ENCODE measurements at regions not wholly inside any gene's neighbourhood (a gene's known extent, or its start where the extent isn't known, plus 50 kb on each side); places are given as distances from the start of the nearest gene placed in this dataset.
"Not testable (repeated sequence)": the region's sequence is repeated elsewhere in the genome, so short reads cannot be mapped to it uniquely, and the experiment has no call there.

DNA sequence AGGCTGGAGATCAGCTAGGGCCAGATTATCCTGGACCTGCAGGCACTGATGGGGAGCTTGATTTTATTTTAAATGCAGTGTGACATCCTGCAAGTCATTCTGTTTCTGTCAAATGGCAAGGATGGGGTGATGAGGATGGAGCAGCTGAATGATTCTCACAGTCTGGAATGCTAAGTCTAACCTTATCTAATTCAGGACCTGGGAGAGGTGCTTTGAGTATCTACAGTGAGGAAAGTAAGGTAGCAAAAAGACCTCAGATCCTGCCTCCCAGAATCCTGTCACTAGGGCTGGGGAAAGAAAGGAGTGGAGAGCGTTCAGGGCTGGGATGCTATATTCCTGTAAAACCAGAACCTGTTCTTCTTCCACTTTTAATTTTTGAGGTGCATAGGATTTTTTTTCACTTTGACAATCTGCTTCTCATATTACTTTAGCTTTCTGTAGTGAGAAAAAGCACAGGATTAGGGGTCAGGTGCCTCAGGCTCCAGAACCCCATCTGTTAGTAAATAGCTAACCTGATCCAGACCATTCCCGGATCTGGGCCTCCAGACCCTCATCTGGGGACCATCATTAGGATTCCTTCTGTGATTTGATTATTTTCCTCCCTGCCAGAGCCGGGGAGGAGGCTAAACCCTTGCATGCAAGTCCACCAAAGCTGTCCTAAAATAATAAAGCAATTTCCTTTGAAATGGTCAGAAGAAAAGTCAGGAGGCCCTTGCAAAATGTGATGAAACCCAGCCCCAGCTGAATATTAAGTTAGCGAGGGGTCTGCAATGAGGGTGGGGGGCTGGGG is 54.7 kb downstream of the ASCL1 start:
- peak overlapping the region; percentile 45; the same call in 1 of the 2 replicates for H3K4me3 ChIP-seq (ENCODE audit: low read length)
- H3K9ac ChIP-seq (ENCODE audit: low read depth, low read length), result peak overlapping the region; percentile 54; the same call in 1 of the 2 replicates

DNA sequence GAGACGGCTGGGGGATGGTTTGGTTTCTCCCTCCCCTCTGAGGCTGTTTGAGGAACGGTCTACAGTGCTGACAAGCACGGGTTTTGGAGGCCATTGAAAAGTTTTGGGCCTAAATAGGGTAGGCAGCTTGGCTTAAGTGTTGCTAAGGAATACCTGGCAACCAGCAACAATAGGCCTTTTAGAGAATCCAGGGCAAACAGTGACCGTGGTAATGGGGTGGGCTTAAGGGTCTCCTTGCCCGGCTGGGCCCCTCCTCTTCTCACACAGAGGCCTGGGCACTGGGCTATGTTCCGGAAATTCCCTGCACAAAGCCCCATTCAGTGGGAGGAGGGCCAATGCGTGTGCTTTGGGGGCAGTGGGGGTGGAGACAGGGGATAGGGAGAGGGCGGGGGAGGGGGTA is 55.4 kb downstream of the ASCL1 start:
- H3K27me3 ChIP-seq (ENCODE audit: insufficient read depth, low read length), result no peaks in the 10 kb centered on the region
- peak overlapping the region; percentile 45; the same call in 1 of the 2 replicates for H3K4me3 ChIP-seq (ENCODE audit: low read length)
- no peaks in the 10 kb centered on the region for H3K36me3 ChIP-seq (ENCODE audit: insufficient read depth, low read depth, low read length)
- H3K27ac ChIP-seq (ENCODE audit: low read length), result no peak overlapping the region
- H3K4me1 ChIP-seq (ENCODE audit: insufficient read depth, low read length), result peaks cover 13% of the 10 kb centered on the region; the same call in 1 of the 2 replicates
- H3K9me3 ChIP-seq (ENCODE audit: insufficient read depth, low read depth, low read length), result no peaks in the 10 kb centered on the region; the same call in 1 of the 2 replicates
- H3K9ac ChIP-seq (ENCODE audit: low read depth, low read length), result peak overlapping the region; percentile 54; the same call in 1 of the 2 replicates

More for the DNA sequence above, 54.7 kb downstream of the ASCL1 start:
- Histone ChIP-seq H3K9me3 (ENCODE audit: insufficient read depth, low read depth, low read length) (no peaks in the 10 kb centered on the region; the same call in 1 of the 2 replicates), H3K27me3 (ENCODE audit: insufficient read depth, low read length) (no peaks in the 10 kb centered on the region), H3K36me3 (ENCODE audit: insufficient read depth, low read depth, low read length) (no peaks in the 10 kb centered on the region), H3K27ac (ENCODE audit: low read length) (no peak overlapping the region), H3K4me1 (ENCODE audit: insufficient read depth, low read length) (peaks cover 13% of the 10 kb centered on the region; the same call in 1 of the 2 replicates)

DNA sequence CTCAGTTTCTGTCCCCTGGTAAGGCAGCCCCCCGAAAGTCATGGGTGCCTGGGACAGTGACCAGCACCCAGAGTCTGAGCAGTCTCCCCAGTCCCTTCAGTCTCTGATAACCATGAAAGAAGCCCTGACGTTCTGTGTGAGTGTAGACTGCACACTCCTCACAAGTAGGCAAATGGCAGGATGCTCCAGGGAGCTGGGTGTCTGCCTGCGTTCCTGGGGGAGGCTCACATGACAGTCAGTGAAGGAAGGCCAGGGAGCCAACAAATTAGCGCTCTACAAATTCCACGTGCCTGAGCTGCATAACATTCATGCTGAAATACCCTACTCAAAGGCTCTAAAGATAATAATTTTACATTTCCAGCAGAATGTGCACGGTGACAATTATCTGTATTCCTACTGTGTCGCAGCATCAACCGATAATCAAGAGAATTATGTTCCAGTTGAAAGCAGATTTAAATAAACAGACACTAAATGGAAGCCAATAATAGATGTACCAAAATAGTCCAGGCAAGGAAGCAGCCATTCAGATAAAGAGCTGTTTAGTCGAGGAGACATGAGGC is 56.3 kb downstream of the ASCL1 start:
- Histone ChIP-seq H3K4me1 (ENCODE audit: insufficient read depth, low read length) (peaks cover 13% of the 10 kb centered on the region; the same call in 1 of the 2 replicates), H3K27me3 (ENCODE audit: insufficient read depth, low read length) (no peaks in the 10 kb centered on the region), H3K27ac (ENCODE audit: low read length) (no peak overlapping the region), H3K4me3 (ENCODE audit: low read length) (peak overlapping the region; percentile 4; the same call in 1 of the 2 replicates), H3K9me3 (ENCODE audit: insufficient read depth, low read depth, low read length) (no peaks in the 10 kb centered on the region), H3K9ac (ENCODE audit: low read depth, low read length) (peak overlapping the region; percentile 12; the same call in 1 of the 2 replicates), H3K36me3 (ENCODE audit: insufficient read depth, low read depth, low read length) (no peaks in the 10 kb centered on the region)

DNA sequence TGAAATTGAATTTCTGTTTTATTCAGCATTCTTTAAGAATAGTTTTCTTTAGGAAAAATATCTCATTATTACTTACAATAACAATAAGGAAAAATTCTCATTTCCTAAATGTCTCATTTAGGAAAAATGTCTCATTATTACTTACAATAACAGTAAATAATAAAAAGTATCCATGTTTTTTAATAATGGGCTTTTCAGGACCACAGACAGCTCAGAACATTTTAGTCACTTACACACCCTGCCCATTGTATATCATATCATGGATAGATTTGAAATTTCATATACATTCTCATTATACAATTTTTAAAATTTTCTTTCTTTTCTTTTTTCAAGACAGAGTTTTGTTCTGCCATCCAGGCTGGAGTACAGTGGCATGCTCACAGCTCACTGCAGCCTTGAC is 58.9 kb downstream of the ASCL1 start:
- H3K27ac ChIP-seq (ENCODE audit: low read length), result no peak overlapping the region

DNA sequence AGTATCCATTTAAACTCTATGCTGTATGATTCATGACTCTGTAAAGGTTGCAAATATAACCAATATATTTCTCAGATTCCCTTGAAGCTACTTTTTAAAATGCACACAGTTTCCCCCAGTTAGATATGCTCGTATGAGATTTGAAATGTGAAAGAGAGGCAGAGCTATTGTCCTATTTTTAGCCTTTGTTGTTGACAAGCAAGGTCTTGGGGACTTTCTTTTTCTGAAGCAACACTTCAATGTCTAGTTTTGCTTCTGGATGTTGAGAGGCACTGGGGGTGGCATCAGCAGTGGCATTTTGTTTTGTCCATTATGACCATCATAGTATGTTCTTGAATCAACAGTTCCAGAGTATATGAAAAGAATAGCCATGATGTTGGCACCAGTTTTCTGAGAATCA is 63.4 kb downstream of the ASCL1 start:
- Histone ChIP-seq H3K27me3 (ENCODE audit: insufficient read depth, low read length) (no peaks in the 10 kb centered on the region), H3K4me3 (ENCODE audit: low read length) (no peak overlapping the region), H3K27ac (ENCODE audit: low read length) (no peak overlapping the region), H3K36me3 (ENCODE audit: insufficient read depth, low read depth, low read length) (no peaks in the 10 kb centered on the region), H3K9me3 (ENCODE audit: insufficient read depth, low read depth, low read length) (no peaks in the 10 kb centered on the region), H3K4me1 (ENCODE audit: insufficient read depth, low read length) (no peaks in the 10 kb centered on the region), H3K9ac (ENCODE audit: low read depth, low read length) (no peak overlapping the region)

More for the DNA sequence above, 58.9 kb downstream of the ASCL1 start:
- Histone ChIP-seq H3K36me3 (ENCODE audit: insufficient read depth, low read depth, low read length) (no peaks in the 10 kb centered on the region), H3K9me3 (ENCODE audit: insufficient read depth, low read depth, low read length) (no peaks in the 10 kb centered on the region), H3K9ac (ENCODE audit: low read depth, low read length) (no peak overlapping the region), H3K4me3 (ENCODE audit: low read length) (no peak overlapping the region), H3K27me3 (ENCODE audit: insufficient read depth, low read length) (no peaks in the 10 kb centered on the region), H3K4me1 (ENCODE audit: insufficient read depth, low read length) (peaks cover 13% of the 10 kb centered on the region; the same call in 1 of the 2 replicates)

DNA sequence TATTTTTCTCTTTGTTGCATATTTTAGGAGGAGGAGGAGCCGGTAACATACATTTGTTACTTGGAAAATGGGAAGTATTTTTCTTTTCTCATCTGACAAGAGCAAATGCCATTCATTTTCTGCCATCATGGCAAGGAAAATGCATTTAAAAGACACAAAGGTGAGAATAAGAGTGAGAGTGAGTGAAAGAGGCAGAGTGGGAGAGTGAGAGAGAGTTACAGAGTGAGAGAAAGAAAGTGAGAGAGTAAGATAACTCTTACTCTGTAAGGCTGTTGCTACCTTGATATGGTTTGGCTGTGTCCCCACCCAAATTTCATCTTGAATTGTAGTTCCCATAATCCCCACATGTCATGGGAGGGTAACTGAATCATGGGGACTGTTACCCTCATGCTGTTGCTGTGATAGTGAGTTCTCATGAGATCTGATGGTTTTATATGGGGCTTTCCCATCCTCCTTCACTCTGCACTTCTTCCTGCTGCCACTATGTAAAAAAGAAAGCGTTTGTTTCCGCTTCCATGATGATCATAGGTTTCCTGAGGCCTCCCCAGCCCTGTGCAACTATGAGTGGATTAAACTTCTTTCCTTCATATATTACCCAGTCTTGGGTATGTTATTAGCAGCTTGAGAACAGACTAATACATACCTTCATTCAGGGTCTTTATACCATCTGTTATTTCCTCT is 64.2 kb downstream of the ASCL1 start:
- Histone ChIP-seq H3K4me1 (ENCODE audit: insufficient read depth, low read length) (no peaks in the 10 kb centered on the region), H3K27me3 (ENCODE audit: insufficient read depth, low read length) (no peaks in the 10 kb centered on the region), H3K27ac (ENCODE audit: low read length) (no peak overlapping the region)

DNA sequence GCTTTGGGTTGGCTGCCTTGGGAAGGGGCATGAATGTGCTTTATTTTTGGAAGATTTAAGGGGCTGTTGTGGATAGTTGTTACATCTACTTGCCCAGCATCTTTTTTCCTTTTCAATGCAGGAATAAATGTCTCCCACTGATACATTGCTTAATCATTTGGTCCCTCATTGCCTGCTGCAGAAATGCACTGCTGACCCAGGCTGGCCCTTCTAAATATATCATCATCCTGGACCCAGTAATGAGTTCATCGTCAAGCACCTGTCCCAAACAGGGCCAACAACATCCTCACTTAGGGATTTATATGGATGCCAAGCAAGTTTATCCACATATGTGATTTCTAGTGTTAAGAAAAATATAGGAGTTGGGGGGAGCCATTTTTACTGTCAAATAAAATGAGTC is 67.2 kb downstream of the ASCL1 start:
- no peak overlapping the region for H3K4me3 ChIP-seq (ENCODE audit: low read length)
- no peaks in the 10 kb centered on the region for H3K27me3 ChIP-seq (ENCODE audit: insufficient read depth, low read length)
- no peaks in the 10 kb centered on the region for H3K4me1 ChIP-seq (ENCODE audit: insufficient read depth, low read length)
- H3K9ac ChIP-seq (ENCODE audit: low read depth, low read length), result no peak overlapping the region
- H3K27ac ChIP-seq (ENCODE audit: low read length), result no peak overlapping the region
- H3K9me3 ChIP-seq (ENCODE audit: insufficient read depth, low read depth, low read length), result no peaks in the 10 kb centered on the region
- no peaks in the 10 kb centered on the region for H3K36me3 ChIP-seq (ENCODE audit: insufficient read depth, low read depth, low read length)

More for the DNA sequence above, 64.2 kb downstream of the ASCL1 start:
- no peak overlapping the region for H3K4me3 ChIP-seq (ENCODE audit: low read length)
- H3K36me3 ChIP-seq (ENCODE audit: insufficient read depth, low read depth, low read length), result no peaks in the 10 kb centered on the region
- H3K9ac ChIP-seq (ENCODE audit: low read depth, low read length), result no peak overlapping the region
- H3K9me3 ChIP-seq (ENCODE audit: insufficient read depth, low read depth, low read length), result no peaks in the 10 kb centered on the region

DNA sequence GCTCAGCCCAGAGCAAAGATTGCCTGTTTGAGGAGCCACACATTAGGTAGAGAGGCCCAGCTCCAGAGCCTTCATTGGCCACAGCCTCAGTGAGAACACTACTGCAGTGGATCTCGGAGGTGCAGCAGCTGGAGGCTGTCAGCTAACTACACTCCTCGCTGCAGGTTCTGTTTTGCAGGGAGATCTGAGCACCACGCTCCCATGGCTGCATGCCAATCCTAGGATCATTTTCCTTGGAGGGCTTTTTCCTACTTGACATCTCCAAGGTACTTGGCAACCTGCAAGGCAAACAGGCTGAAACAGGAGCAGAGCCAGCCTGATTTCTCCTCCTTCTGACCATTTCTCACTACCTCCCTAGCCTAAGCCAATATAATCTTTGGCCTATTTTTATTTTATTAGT is 69.2 kb downstream of the ASCL1 start:
- not testable (repeated sequence) for H3K9ac ChIP-seq (ENCODE audit: low read depth, low read length); H3K4me1 ChIP-seq (ENCODE audit: insufficient read depth, low read length); H3K36me3 ChIP-seq (ENCODE audit: insufficient read depth, low read depth, low read length); H3K27ac ChIP-seq (ENCODE audit: low read length); H3K9me3 ChIP-seq (ENCODE audit: insufficient read depth, low read depth, low read length); H3K4me3 ChIP-seq (ENCODE audit: low read length); H3K27me3 ChIP-seq (ENCODE audit: insufficient read depth, low read length)

DNA sequence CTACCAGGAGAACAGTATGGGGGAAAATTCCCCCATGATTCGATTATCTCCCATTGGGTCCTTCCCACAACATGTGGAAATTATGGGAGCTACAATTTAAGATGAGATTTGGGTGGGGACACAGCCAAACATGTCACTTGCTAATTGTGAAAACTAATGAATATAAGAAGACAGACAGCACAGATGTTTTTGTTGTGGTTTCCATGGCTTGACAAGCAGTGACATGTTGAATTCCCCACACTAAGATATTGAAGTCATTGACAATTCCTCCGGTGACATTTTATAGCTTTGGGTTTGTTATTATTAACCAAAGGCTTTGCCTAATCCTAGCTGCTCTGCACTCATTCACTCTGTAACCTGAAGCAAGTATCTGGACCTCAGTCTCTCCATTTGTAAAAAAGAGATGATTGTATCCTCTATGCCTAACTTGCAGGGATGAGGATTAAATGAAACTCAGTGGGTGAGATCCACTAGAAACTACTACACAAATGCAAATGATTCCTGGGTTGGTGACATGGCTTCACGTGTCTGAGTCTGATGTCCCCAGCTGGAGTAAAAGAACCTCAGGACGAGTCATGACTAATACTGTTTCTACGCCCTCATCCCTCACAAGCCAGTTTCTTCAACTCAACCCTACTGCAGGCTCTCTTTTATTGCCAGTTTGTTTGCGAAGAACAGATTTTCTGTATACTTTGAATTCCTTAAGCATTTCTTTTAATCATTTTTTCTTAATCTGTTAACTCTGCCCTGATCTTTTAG is 71.6 kb downstream of the ASCL1 start:
- no peaks in the 10 kb centered on the region for H3K9me3 ChIP-seq (ENCODE audit: insufficient read depth, low read depth, low read length)
- no peaks in the 10 kb centered on the region for H3K36me3 ChIP-seq (ENCODE audit: insufficient read depth, low read depth, low read length)
- H3K27me3 ChIP-seq (ENCODE audit: insufficient read depth, low read length), result no peaks in the 10 kb centered on the region
- H3K4me1 ChIP-seq (ENCODE audit: insufficient read depth, low read length), result no peaks in the 10 kb centered on the region
- H3K4me3 ChIP-seq (ENCODE audit: low read length), result no peak overlapping the region
- no peak overlapping the region for H3K9ac ChIP-seq (ENCODE audit: low read depth, low read length)
- H3K27ac ChIP-seq (ENCODE audit: low read length), result no peak overlapping the region

DNA sequence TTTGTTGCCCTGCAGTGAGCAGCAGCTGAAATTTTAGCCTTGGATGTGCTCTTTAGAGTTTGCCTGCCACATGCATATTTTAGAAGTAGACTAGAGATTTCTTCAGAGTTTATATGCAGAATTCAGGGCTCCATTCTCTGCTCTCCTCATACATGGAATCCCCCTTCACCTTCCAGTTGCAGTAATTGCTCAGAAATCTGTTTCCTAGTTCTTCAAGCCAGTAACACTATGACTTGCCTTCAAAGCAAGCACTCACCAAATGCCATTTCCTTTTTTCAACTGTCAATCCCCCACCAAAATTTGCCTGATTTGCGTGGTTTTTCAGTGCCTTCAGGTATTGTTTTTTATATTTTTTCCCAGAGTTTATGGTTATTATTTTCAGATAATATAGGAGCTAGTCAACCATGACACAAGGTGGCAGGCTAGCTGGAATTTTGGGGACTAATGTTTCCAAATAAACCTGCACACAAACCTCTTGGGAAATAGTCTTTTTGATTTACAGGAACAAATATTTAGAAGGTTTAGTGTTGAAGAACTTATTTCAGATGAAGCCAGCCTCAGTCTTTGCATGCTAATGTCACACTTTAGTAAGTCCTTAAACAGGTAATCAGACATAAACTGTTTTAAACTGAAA is 79.2 kb downstream of the ASCL1 start:
- Histone ChIP-seq H3K4me1 (ENCODE audit: insufficient read depth, low read length) (no peaks in the 10 kb centered on the region), H3K9ac (ENCODE audit: low read depth, low read length) (no peak overlapping the region), H3K27me3 (ENCODE audit: insufficient read depth, low read length) (no peaks in the 10 kb centered on the region), H3K36me3 (ENCODE audit: insufficient read depth, low read depth, low read length) (no peaks in the 10 kb centered on the region), H3K4me3 (ENCODE audit: low read length) (no peak overlapping the region), H3K9me3 (ENCODE audit: insufficient read depth, low read depth, low read length) (no peaks in the 10 kb centered on the region; the same call in 1 of the 2 replicates), H3K27ac (ENCODE audit: low read length) (no peak overlapping the region)
